ENCODE measurements at regions not wholly inside any gene's neighbourhood (a gene's known extent, or its start where the extent isn't known, plus 50 kb on each side); places are given as distances from the start of the nearest gene placed in this dataset.

GRCh38 chr14:95609398-95609990, 74.6 kb downstream of the GLRX5 start:
- Mint-ChIP-seq H3K9me3 (no peaks in the 10 kb centered on the region), H3K27me3 (ENCODE audit: low read depth) (peaks cover 31% of the 10 kb centered on the region), H3K27ac (ENCODE audit: unreplicated experiment) (no peak overlapping the region), H3K36me3 (ENCODE audit: low read depth) (no peaks in the 10 kb centered on the region), H3K4me3 (no peak overlapping the region), H3K4me1 (no peaks in the 10 kb centered on the region)
- peak; percentile 79 for TF ChIP-seq CTCF (conservative IDR thresholded peaks at IDR 0.05)
- peak; percentile 53 for DNase-seq (ENCODE audit: low read depth, low spot score)

- TF ChIP-seq CTCF (conservative IDR thresholded peaks at IDR 0.05), result no peak
- H3K27me3 Mint-ChIP-seq (ENCODE audit: low read depth), result peaks cover 33% of the 10 kb centered on the region
- no peaks in the 10 kb centered on the region for H3K4me1 Mint-ChIP-seq
- no peak for DNase-seq (ENCODE audit: low read depth, low spot score)
- no peak overlapping the region for H3K27ac Mint-ChIP-seq (ENCODE audit: unreplicated experiment)
- H3K36me3 Mint-ChIP-seq (ENCODE audit: low read depth), result no peaks in the 10 kb centered on the region
- H3K9me3 Mint-ChIP-seq, result no peaks in the 10 kb centered on the region
- H3K4me3 Mint-ChIP-seq, result no peak overlapping the region
These were observed 74.8 kb upstream of the TCL1B start for GRCh38 chr14:95611293-95611880.

GRCh38 chr14:95614349-95614748, 71.9 kb upstream of the TCL1B start:
- H3K27ac Mint-ChIP-seq (ENCODE audit: unreplicated experiment), result no peak overlapping the region
- H3K36me3 Mint-ChIP-seq (ENCODE audit: low read depth), result no peaks in the 10 kb centered on the region
- no peak for TF ChIP-seq CTCF (conservative IDR thresholded peaks at IDR 0.05)
- no peak for DNase-seq (ENCODE audit: low read depth, low spot score)
- no peak overlapping the region for H3K4me3 Mint-ChIP-seq
- no peaks in the 10 kb centered on the region for H3K4me1 Mint-ChIP-seq
- H3K9me3 Mint-ChIP-seq, result no peaks in the 10 kb centered on the region
- H3K27me3 Mint-ChIP-seq (ENCODE audit: low read depth), result peaks cover 39% of the 10 kb centered on the region

- H3K9me3 Mint-ChIP-seq, result no peaks in the 10 kb centered on the region
- H3K27me3 Mint-ChIP-seq (ENCODE audit: low read depth), result peaks cover 40% of the 10 kb centered on the region
- H3K27ac Mint-ChIP-seq (ENCODE audit: unreplicated experiment), result no peak overlapping the region
- no peak for TF ChIP-seq CTCF (conservative IDR thresholded peaks at IDR 0.05)
- H3K36me3 Mint-ChIP-seq (ENCODE audit: low read depth), result no peaks in the 10 kb centered on the region
- no peak overlapping the region for H3K4me3 Mint-ChIP-seq
- peaks cover 5% of the 10 kb centered on the region for H3K4me1 Mint-ChIP-seq
- DNase-seq (ENCODE audit: low read depth, low spot score), result no peak
These were observed 69.5 kb upstream of the TCL1B start for GRCh38 chr14:95616745-95617144.

GRCh38 chr14:95619785-95620417, 66.3 kb upstream of the TCL1B start:
- no peaks in the 10 kb centered on the region for H3K9me3 Mint-ChIP-seq
- no peak overlapping the region for H3K4me3 Mint-ChIP-seq
- H3K36me3 Mint-ChIP-seq (ENCODE audit: low read depth), result no peaks in the 10 kb centered on the region
- TF ChIP-seq CTCF (conservative IDR thresholded peaks at IDR 0.05), result no peak
- H3K27me3 Mint-ChIP-seq (ENCODE audit: low read depth), result peaks cover 38% of the 10 kb centered on the region
- no peak for DNase-seq (ENCODE audit: low read depth, low spot score)
- peaks cover 5% of the 10 kb centered on the region for H3K4me1 Mint-ChIP-seq
- no peak overlapping the region for H3K27ac Mint-ChIP-seq (ENCODE audit: unreplicated experiment)
